IPS-NIHi7 (cell line): ENCODE measurements at regions not wholly inside any gene's neighbourhood (a gene's known extent, or its start where the extent isn't known, plus 50 kb on each side); places are given as distances from the start of the nearest gene placed in this dataset.
"Not testable (repeated sequence)": the region's sequence is repeated elsewhere in the genome, so short reads cannot be mapped to it uniquely, and the experiment has no call there.

ENCODE experiments used
- DNase-seq: peaks from one replicate; pipeline ENCODE4 v3.0.0; 2012; ENCODE audit warnings: mixed read lengths; ENCODE audit errors: extremely low spot score

DNA sequence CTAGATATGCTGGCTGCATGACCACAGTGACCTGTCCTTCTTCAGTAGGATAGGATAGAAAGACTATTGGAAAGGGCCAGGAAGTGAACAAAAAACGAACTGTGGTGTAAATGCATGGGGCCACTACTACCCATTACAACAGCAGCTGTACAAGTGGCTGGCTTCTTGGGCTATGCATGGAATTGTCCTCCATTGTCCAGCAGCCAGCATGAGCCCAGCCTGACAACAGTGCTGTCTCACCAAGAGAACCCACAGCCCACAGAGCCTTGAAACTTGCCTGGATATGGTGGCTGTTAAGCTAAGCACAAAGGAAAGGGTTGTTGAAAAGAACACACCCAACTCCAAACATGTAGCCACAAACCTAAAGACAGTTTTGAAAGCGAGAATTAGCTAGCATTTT is 330.2 kb upstream of the F9 start:
- no peak for DNase-seq

DNA sequence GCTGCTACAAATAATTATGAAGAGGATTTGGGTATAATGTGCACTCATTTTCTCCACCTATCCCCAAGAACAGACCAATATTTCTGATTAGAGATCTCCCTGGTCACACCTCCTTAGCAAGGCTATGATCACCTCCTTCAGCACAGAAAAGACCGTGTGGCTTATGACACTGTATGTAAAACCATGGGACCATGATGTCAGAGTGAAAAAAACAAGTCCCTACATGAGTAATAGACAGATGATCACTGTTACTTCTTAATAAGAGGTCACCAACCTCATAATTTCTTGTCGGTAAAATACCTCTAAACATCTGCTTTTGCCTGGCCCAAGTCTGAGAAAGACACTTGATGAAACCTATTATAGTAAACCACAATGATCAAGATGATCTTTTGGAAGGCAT is 330.6 kb upstream of the F9 start:
- DNase-seq = no peak

DNA sequence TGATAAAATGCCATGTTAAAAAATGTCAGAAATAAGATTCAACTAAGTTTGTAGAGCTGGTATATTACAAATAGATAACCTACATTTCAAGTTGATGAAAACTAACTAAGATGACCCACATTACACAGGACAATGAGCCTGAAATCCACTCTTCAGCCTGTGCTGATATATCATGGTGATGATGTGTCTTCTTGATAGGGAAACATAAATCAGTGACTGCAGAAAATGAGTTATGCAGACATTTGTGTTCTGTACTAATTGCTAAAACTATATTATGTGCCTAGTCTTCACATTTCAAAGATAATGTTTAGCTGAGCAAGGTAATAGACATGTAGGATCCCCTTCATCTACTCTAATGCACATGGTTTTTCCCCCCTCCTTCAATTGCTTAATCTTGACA is 331.6 kb upstream of the F9 start:
- DNase-seq = no peak

DNA sequence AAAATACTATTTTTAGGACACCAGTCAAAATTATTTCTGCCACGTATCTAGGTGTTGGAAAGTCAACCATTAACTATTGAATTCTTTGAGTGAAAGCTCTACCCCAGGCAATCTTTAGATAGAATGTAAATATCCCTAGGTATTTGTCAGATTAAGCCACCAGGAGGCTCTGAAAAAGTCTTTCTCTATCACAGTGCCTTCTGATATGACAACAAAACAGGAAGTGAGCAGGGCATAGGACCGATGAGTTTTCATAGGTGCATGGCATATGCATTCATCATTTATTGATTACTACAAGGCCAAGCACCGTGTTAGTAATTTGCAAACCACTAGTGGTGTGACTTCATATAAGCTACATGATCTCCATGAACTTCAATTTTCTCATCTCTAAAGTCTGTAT is 333.6 kb upstream of the F9 start:
- DNase-seq = no peak

DNA sequence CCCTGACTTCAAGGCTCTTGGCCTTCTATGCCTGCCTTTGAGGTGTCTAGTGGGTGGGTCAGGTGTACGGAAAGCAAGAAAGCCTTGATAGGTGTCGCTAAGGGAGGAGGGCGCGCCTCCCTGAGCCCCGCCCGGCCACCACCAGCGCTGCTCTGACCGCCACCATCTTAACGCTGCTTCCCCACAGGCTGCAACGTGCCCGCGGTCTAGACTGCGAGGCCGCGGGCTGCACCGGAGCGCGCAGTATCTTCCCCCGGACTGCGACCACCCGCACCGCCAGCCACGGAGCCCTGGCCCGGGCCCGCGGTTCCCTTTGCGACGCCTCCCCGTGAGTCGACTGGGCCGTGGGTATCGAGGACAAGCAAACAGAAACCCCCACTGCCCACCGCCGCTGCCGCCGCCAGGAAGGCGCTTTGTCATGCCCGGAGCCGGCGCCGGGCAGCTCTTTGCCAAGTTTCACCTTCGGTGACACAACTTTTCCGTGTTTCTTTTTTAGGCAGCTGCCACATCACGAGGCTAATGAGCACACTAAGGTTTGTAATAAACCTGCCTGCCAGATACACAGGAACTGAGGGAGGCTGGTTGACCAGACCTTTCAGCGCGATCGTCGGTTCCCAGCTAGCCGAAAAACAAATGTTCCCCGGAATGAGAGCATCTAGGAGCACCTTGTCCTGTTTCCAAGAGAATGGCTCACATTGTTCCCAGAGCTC is 335.8 kb upstream of the F9 start:
- peak; percentile 27 for DNase-seq

DNA sequence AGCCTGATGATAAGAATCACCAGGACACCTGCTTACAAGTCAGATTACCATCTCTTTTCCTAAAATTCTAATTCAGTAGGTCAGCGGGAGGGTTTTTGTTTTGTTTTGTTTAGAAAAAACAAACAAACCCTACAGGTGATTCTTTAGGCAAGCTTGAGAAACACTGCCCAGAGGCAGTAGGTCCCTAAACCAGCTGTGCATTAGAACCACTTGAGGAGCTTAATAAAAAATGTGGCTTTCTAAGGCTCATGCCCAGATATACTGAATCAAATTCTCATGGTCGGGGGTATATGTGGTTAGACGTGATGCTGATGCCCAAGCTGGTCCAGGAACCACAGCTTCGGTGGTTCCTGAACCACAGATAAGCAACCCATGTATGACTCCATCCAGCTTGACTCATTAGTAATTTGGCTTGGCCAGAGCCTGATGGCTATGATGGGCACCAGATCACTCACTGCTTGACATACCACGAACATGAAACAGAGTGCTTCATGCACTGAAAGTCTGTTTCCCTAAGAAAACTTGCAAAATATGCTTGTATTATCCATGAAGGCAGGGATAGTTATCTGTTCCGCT is 338.1 kb upstream of the F9 start:
- no peak for DNase-seq

DNA sequence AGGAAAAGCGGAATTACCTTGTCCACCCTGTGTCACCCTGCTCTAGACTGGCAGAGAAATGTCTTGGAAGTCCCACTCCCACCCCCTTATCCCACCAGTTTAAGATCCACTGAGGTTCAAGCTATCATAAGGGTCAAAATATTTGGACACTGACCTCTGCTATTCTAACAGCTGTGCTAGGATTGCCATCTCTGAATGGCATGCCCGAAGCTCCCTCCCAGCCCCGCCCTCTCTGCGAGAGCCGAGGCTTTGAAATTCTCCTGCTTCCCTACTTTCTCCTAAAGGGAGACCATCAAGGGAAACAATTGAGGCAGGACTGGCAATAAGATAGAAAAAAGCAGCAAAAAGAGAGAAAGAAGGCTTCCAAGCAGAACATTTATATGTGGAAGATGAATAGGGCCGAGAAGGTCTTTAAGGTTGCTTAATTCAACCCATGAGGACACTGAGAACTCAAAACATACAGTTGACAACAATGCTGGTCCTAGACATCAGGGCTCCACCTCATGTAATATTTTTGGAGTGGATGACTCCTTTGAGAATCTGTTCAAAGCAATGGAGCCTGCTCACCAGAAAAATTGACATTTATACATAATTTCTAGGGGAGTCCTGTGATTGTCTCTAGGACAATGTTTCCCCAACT is 338.7 kb upstream of the F9 start:
- DNase-seq = no peak

DNA sequence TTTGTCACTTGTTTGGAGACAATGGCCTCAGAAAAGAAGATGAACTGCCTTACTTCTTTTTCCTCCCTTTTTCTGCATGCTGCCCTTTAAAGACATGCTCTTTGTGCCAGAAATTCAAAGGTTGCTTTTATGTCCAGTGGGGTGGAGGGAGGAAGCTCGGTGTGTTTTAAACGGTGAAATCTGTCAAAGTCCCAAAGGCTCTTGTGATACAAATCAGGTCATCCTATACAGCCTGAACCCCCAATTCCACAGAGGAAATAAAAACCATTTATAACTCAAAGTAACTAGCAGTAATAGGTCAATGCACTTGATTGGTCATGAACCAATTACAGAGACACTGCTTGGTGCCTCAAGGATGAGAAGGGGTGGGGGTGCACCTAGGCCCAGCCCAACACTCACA is 339.3 kb upstream of the F9 start:
- DNase-seq = no peak

DNA sequence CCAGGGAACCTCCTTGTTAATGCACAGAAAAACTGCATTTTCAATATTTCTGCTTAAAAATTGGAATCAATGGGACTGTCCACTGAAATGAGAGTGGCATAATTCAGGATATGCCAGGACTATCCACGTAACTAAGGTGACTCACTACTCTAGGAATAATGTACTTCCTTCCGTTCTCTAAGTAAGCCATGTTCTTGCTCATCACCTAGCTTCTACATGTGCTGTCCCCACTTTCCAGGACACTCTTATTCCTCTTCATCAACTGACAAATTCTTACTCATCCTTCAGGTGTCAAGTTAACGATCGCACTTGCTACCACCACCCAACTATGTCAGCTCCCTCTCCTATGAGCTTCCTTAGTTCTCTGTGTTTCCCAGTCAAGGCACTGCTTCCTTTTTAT is 342.8 kb upstream of the F9 start:
- DNase-seq = no peak

DNA sequence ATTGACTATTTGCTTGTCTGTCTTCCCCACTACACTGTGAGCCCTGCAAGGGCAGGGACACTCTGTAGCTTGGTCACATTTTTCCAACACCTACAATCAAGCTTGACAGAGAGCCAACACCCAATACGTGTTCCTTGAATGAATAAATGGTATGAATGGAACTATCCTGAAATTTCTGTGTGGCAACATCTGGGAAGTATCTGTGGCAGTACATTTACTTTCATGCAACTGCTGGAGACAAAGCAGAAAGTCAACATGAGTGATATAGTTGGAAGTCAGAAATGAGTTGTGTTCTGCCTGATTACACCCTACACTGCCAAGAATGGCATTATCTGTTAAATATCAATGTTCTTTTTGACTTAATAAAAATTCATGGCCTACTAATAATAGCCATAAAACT is 343.5 kb upstream of the F9 start:
- DNase-seq = no peak

DNA sequence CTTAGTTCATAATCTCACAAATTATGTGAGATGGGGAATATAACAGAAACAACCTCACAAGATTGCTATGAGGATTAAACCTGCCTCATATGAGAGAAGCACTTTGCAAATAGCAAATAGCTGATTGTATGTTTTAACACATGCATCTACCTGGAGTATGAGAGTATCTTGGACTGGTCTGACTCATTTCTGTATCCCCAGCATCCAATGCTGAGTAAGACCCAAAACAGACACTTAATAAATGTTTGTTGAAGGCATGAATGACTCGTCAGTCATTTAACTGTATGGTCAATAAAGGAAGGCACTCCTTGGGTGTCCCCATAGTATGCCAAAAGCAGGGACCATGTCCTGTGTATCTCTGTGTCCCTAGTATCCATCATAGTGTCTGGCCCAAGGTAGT is 350.9 kb upstream of the F9 start:
- no peak for DNase-seq

DNA sequence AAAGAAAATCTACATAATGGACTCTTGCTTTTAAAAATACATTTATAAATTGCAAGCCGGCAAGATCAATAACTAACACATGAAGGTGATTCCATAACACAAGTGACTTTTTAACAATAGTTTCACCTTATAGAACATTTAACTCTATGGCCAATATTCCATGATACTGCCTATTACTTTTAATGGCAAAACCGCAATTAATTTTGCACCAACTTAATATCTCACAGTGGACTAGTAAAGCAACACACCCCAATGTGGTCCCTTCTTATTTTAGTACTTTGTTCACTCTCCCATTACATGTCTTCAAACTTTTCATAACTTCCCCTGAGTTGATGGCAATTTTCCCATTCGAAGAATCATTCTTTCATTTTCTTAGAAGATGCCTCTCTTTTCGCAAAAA is 351.6 kb upstream of the F9 start:
- DNase-seq = no peak

DNA sequence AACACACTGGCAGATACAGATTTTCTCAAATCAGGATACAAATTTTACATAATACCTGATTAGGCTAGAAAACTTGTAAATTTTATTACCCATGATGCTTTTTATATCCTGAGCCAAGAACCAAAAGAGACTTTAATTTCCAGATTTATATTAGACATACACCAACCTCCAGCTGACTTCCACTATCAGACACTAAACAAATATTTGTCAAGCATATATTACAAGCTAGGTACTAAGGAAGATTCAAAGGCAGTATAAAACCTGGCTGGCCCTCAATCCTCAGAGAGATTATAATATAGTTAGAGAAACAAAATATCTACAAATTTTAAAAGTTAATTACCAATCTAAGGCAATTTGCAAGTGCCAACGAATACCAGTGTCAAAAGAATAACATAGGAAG is 357.8 kb upstream of the F9 start:
- no peak for DNase-seq

DNA sequence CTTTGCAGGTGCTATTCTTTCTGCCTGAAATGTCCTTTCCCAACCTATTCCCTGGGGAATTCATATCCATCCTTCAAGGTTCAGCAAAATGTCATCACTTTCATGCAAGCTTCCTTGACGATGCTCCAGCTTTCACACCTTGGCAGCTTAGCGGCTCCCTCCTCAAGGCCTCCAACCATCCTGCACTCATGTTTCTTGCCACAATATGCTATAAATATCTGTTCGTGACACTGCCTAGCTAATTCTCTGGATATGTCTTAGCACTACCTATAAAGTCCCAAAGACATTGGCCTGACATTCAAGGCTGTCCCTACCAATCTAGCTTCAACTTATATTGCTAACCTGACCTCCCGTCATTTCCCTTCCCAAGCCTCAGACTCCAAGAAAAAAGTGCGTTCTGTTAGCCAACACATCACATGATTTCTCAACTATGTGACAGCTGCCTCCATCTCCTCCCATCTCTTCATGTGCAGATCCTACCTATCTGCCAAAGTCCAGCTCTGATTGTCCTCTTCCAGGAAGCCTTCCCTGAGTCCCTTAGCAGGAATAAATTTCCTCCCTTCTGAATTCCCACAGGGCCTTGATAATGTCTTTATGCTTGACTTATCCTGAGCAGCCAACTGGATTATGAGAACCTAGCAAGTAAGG is 359.9 kb upstream of the F9 start:
- DNase-seq = no peak

DNA sequence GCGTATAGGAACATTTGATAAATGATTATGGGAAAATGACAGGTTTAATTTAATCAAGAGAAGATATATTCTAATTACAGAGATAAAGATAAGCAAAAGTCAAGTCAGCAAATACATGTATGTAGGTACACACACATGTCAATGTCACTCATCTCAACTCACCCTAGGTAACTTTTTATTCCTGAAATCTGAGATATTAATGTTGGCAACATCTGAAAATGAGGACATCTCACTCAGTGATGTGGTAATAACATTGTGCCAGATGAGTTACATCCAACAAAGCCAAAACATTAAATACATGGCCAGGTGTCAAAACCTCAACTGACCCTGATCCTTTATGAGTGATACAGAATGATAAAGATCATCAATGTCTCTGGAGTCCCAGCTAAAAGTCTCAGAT is 363.3 kb upstream of the F9 start:
- no peak for DNase-seq

DNA sequence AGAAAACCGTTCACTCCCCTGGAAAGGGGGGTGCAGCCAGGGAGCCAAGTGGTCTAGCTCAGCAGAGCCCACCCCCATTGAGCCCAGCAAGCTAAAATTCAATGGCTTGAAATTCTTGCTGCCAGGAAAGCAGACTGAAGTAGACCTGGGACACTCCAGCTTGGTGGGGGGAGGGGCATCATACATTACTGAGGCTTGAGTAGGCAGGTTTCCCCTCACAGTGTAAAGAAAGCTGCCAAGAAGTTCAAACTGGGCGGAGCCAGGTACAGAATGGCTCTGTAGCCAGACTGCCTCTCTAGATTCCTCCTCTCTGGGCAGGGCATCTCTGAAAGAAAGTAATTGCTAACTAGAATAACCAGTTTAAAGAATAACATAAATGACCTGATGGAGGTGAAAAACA is 372.3 kb upstream of the F9 start:
- DNase-seq = no peak

DNA sequence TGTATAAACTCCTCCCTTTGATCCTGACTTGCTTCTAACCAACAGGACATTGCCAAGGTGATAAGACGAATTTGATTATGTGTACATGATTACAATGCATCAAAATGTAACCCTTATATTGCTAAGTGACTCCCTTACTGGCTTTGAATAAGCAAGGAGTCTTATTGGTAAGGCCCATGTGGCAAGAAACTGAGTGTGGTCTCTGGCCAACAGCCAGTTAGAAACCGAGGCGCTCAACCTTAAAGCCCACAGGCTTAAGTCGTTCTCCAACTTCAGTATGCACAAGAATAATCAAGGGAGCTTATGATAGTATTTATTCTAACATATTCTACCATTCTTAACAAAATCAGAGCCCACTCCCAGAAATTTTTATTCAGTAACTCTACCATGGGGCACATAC is 374.2 kb upstream of the F9 start:
- no peak for DNase-seq

DNA sequence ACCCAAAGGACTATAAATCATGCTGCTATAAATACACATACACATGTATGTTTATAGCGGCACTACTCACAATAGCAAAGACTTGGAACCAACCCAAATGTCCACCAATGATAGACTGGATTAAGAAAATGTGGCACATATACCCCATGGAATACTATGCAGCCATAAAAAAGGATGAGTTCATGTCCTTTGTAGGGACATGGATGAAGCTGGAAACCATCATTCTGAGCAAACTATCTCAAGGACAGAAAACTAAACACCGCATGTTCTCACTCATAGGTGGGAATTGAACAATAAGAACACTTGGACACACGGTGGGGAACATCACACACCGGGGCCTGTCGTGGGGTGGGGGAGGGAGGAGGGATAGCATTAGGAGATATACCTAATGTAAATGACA is 383.9 kb upstream of the F9 start:
- DNase-seq = not testable (repeated sequence)

DNA sequence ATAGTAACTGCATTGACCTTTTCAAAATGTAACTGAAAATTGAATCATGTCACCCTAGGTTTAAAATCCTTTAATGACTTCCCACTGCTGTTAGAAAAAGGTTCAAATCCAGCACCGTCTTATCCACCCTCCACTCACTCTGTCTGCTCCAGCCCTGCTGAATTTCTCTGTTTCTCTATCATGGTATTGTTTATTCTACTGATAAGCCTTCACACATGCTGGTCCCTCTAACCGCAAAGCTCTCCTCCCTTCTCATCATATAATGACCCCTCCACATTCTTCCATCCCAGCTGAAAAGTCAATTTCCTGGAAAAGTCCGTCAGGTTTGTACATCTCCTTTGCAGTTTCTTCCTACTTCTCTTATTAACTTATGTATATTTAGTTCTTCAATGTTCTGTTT is 389.2 kb upstream of the F9 start:
- DNase-seq = no peak

DNA sequence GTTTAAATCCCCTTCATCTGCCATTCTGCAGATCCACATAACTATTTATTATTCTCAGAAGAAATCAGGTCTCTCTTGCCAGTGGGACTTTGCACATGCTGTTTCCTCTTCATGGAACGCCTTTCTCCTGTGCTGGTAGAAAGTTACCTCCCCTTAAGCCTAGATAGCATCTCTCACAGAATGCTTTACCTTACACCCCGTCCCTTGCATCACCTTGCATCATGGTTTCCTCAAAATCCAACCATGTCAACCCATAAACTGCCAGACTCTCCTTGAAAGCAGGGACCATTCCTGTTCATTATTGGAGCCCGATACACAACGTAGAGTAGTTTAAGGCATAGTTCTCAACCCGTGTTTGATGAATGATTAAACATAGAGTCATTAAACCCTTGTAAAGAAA is 396.2 kb upstream of the F9 start:
- no peak for DNase-seq

DNA sequence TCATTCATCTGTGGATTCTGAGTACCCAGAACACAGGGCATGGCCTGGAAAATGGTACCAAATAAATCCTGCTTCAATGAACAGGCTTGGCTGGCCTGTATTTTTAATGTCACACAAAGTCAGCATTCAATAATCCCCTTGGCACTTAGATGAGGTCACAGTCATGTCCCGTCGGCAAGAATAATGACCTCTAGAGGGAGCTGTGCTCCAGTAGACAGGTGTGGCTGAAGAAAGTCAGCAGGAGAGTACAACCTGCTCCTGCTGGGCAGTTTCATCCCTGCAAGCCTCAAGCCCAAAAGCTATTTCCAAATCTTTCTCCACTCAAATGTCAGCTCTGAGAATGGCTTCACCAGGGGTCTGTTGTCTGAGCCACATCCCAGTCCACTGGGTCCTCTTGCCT is 404.0 kb upstream of the F9 start:
- peak; percentile 80 for DNase-seq

DNA sequence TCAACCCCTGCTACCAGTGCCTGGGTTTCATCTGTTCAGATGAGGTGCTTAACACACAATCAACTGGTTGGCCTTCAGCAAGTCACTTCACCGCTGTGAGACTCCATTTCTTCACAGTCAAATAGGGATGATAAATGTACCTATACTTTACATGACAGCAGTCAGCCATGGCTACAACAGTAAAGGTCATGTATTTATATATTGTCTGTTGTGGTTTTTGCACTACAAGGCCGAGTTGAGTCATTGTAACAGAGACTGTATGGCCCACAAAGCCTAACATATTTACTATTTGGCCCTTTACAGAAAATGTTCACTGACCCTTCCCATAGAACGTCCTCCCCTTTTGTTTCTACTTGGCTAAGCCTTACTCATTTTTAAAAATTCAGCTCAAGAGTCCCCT is 404.6 kb upstream of the F9 start:
- no peak for DNase-seq

DNA sequence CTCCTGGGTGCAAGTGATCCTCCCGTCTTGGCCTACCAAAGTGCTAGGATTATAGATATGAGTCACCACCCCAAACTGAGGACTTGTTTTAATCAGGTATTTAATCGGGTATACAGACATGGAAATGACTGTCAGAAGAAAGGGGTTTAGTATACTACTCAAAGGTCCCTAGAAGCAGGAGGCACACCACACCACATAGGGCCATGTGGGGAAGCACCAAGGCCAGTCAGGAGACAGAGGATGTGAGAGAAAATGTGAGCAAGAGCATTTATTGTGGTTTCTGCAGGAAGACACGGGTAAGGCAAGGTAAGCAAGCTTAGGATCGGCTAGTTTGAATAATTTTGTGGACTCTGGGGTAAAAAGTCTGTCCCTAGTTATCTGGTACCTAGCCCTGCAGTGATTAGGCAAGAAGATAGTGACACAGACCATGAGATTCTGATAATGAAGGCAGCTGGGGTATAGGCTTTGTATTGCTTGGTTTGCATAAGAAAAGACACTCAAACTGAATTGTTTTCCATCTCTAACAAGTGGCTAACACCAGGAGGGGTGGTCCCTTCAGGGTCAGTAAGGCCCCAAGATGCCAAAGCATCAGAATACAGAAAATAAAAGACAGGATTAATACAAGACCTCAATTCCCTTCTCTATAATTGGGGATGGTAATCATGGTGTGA is 408.8 kb upstream of the F9 start:
- DNase-seq = peak; percentile 16
